NT2/D1 (cell line): ENCODE measurements at regions not wholly inside any gene's neighbourhood (a gene's known extent, or its start where the extent isn't known, plus 50 kb on each side); places are given as distances from the start of the nearest gene placed in this dataset.

Experiments
- SUZ12 ChIP-seq: IDR thresholded peaks from 2 replicates; pipeline ENCODE4 v1.6.1; 2011; ENCODE audit not compliant: insufficient read length, insufficient read depth; ENCODE audit errors: extremely low read depth
- YY1 ChIP-seq: IDR thresholded peaks from 2 replicates; pipeline ENCODE4 v1.6.1; 2011; ENCODE audit not compliant: insufficient read length, insufficient read depth
- ZNF274 ChIP-seq: IDR thresholded peaks from 2 replicates; pipeline ENCODE4 v1.6.1; 2011; ENCODE audit warnings: mild to moderate bottlenecking, low read depth, low read length

DNA sequence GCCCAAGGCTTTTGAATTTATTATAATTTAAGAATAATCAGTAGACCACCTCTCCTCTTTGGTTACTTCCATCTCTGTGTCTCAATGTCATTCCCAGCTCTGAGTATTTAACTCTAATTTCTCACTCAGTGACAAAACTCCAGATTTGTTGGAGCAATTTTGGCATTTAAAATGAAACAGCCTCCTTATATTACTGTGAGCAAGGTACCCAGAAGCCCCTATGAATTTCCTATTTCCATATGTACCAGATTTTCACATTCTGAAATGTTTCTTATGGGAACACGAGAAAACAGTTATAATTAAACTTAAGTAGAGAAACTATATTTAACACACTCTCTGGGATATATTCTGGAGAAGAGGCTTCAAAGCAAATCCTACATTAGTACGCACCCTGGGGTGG, 285.4 kb upstream of the CDH8 start:
- no peak for TF ChIP-seq ZNF274
- no peak for TF ChIP-seq YY1
- TF ChIP-seq SUZ12 = no peak
